ENCODE measurements at regions not wholly inside any gene's neighbourhood (a gene's known extent, or its start where the extent isn't known, plus 50 kb on each side); places are given as distances from the start of the nearest gene placed in this dataset.
"Not testable (repeated sequence)": the region's sequence is repeated elsewhere in the genome, so short reads cannot be mapped to it uniquely, and the experiment has no call there.

DNA sequence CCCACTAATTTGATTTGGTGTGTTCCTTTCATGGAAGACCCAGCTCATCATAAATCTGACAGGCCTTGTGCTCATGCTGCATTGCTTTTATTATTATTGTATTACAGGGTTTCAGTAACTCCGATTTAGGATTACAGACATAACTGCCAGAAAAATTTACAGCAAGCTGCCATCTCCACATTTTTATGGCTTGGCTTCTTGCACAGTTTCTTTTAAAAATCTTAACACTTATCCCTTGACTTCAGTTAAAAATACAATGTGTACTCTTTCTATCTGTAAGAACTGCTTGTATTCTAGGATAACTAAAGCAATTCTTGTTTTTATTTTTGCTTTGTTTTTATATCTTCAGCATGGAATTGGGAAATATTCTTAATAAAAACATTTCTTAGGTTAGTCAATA is 612.2 kb downstream of the DIPK2A start:
- no peaks in the 10 kb centered on the region for H3K27me3 Mint-ChIP-seq
- no peak for DNase-seq (ENCODE audit: extremely low spot score, unreplicated experiment)
- no peaks in the 10 kb centered on the region for H3K36me3 Mint-ChIP-seq
- H3K27ac Mint-ChIP-seq: no peak overlapping the region
- TF ChIP-seq, protein P1, sequence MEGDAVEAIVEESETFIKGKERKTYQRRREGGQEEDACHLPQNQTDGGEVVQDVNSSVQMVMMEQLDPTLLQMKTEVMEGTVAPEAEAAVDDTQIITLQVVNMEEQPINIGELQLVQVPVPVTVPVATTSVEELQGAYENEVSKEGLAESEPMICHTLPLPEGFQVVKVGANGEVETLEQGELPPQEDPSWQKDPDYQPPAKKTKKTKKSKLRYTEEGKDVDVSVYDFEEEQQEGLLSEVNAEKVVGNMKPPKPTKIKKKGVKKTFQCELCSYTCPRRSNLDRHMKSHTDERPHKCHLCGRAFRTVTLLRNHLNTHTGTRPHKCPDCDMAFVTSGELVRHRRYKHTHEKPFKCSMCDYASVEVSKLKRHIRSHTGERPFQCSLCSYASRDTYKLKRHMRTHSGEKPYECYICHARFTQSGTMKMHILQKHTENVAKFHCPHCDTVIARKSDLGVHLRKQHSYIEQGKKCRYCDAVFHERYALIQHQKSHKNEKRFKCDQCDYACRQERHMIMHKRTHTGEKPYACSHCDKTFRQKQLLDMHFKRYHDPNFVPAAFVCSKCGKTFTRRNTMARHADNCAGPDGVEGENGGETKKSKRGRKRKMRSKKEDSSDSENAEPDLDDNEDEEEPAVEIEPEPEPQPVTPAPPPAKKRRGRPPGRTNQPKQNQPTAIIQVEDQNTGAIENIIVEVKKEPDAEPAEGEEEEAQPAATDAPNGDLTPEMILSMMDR (conservative IDR thresholded peaks at IDR 0.05): no peak
- no peak overlapping the region for H3K4me3 Mint-ChIP-seq
- H3K4me1 Mint-ChIP-seq (ENCODE audit: unreplicated experiment): no peaks in the 10 kb centered on the region
- peaks cover 5% of the 10 kb centered on the region for H3K9me3 Mint-ChIP-seq

DNA sequence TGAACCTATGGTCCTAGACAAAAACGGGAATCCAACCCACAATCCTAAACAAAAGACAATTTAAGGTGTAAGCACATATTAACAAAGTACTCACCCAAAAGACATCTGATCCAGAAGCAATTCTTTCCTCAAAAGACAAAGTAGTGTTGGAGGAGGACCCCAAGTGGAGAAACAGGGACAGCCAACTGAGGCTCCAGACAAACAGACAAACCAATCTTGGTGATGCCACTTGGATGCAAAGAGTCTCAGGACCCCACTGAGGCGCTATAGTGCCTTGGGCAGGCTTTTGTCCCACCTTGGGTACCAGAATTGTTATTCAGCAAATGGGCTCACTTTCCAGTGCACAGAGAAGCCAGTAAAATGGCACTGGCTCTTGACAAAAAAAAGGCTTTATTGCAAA is 613.8 kb downstream of the DIPK2A start:
- TF ChIP-seq, protein P1 (conservative IDR thresholded peaks at IDR 0.05): no peak
- Mint-ChIP-seq H3K27me3 (no peaks in the 10 kb centered on the region), H3K27ac (no peak overlapping the region)

DNA sequence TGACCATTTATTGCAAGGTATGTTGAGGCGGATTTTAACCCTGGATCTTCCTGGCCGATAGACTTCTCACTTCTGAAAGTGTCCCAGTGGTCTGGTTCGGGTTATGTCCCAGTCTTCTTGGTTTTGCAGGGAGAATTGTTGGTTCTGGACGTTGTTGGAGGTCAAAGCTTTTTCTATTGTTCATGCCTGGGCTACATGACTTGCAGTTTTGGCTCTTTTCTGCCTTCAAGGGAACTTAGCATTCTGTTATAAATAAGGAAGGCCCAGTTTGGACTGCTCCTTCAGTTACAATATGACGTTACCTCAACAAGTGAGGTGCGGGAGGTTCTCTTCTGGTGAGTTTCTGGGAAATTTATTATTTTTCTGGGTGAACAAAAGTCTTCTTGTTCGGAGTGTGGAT is 614.3 kb downstream of the DIPK2A start:
- peaks cover 3% of the 10 kb centered on the region for H3K4me1 Mint-ChIP-seq (ENCODE audit: unreplicated experiment)
- H3K36me3 Mint-ChIP-seq: no peaks in the 10 kb centered on the region
- H3K27me3 Mint-ChIP-seq: no peaks in the 10 kb centered on the region
- H3K9me3 Mint-ChIP-seq: peaks cover 5% of the 10 kb centered on the region
- DNase-seq (ENCODE audit: extremely low spot score, unreplicated experiment): no peak
- H3K27ac Mint-ChIP-seq: no peak overlapping the region
- no peak overlapping the region for H3K4me3 Mint-ChIP-seq
- TF ChIP-seq, protein P1 (conservative IDR thresholded peaks at IDR 0.05): no peak

More for the DNA sequence above, 613.8 kb downstream of the DIPK2A start:
- Mint-ChIP-seq H3K4me1 (ENCODE audit: unreplicated experiment) (no peaks in the 10 kb centered on the region), H3K9me3 (peaks cover 5% of the 10 kb centered on the region), H3K4me3 (no peak overlapping the region), H3K36me3 (no peaks in the 10 kb centered on the region)
- DNase-seq (ENCODE audit: extremely low spot score, unreplicated experiment): no peak

DNA sequence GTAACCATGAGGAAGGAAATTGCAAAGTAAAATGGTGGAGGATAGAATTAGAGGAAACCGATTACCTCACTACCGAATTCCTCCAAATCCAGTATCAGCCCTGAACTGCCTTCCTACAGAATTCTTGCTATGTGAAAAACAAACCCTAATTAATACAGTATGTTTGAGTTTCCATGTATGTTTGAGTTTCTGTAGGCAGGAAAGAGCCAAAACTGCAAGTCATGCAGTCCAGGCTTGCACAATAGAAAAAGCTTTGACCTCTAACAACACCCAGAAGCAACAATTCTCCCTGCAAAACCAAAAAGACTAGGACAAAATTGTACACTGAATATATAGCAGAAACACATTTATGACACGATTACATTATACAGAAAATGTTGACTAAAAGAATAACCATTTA is 614.8 kb downstream of the DIPK2A start:
- Mint-ChIP-seq H3K4me1 (ENCODE audit: unreplicated experiment) (peaks cover 3% of the 10 kb centered on the region), H3K27me3 (no peaks in the 10 kb centered on the region), H3K4me3 (no peak overlapping the region), H3K27ac (no peak overlapping the region), H3K36me3 (no peaks in the 10 kb centered on the region), H3K9me3 (peaks cover 5% of the 10 kb centered on the region)
- TF ChIP-seq, protein P1 (conservative IDR thresholded peaks at IDR 0.05): no peak
- no peak for DNase-seq (ENCODE audit: extremely low spot score, unreplicated experiment)

DNA sequence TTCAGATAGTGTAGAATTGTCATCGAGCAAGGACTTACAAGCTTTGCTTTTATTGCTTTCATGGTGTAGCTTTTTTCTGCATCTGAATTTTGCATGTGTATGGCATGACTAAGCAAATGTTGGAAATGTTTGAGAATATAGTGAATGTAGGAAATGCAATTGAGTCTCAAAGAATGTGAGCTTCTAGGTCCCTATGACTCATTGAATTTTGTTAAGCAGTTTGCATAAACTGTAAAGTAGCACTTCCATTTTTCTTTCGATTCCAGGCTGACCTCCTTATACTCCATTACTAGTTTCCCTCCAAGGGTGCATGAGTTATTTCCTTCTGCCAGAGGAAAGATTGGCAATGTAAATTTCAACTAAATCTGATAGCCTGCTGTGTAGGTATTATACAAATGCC is 619.2 kb downstream of the DIPK2A start:
- Mint-ChIP-seq H3K9me3 (no peaks in the 10 kb centered on the region), H3K4me1 (ENCODE audit: unreplicated experiment) (peaks cover 3% of the 10 kb centered on the region), H3K4me3 (no peak overlapping the region), H3K36me3 (no peaks in the 10 kb centered on the region), H3K27me3 (no peaks in the 10 kb centered on the region), H3K27ac (no peak overlapping the region)
- TF ChIP-seq, protein P1 (conservative IDR thresholded peaks at IDR 0.05): no peak
- DNase-seq (ENCODE audit: extremely low spot score, unreplicated experiment): no peak

DNA sequence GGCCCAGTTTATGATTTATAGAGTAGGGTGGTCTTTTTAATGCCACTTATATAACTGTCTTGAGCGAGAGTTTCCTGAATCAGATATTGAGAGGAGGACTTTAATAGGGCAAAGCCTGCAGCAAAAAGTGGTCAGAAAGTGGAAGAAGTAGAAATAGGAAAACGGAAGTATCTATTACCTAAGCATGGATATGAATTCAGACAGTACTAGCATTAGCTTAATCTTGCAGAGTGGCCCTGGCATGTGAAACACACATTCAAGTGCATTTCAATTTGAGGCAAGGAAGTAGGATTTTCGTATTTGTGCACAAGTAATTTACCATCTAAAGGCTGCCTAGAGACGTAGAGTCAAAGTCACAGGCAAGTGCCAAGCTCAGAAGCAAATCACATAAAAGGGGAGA is 622.3 kb downstream of the DIPK2A start:
- peaks cover 3% of the 10 kb centered on the region for H3K4me1 Mint-ChIP-seq (ENCODE audit: unreplicated experiment)
- TF ChIP-seq, protein P1 (conservative IDR thresholded peaks at IDR 0.05): no peak
- peaks cover 4% of the 10 kb centered on the region for H3K9me3 Mint-ChIP-seq
- no peak for DNase-seq (ENCODE audit: extremely low spot score, unreplicated experiment)
- H3K27ac Mint-ChIP-seq: no peak overlapping the region
- H3K36me3 Mint-ChIP-seq: peaks cover 3% of the 10 kb centered on the region
- H3K27me3 Mint-ChIP-seq: no peaks in the 10 kb centered on the region
- no peak overlapping the region for H3K4me3 Mint-ChIP-seq

DNA sequence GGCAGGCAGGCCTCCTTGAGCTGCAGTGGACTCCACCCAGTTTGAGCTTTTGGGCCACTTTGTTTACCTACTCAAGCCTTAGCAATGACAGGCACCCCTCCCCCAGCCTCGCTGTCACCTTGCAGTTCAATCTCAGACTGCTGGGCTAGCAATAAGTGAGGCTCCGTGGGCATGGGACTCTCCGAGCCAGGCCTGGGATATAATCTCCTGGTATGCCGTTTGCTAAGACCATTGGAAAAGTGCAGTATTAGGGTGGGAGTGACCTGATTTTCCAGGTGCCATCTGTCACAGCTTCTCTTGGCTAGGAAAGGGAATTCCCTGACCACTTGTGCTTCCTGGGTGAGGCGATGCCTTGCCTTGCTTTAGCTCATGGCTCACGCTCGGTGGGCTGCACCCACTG is 648.6 kb downstream of the DIPK2A start:
- not testable (repeated sequence) for H3K4me1 Mint-ChIP-seq (ENCODE audit: unreplicated experiment); H3K27ac Mint-ChIP-seq; H3K36me3 Mint-ChIP-seq; DNase-seq (ENCODE audit: extremely low spot score, unreplicated experiment); H3K27me3 Mint-ChIP-seq; H3K4me3 Mint-ChIP-seq
- H3K9me3 Mint-ChIP-seq: peaks cover 11% of the 10 kb centered on the region
